ENCODE measurements at regions not wholly inside any gene's neighbourhood (a gene's known extent, or its start where the extent isn't known, plus 50 kb on each side); places are given as distances from the start of the nearest gene placed in this dataset.

DNA sequence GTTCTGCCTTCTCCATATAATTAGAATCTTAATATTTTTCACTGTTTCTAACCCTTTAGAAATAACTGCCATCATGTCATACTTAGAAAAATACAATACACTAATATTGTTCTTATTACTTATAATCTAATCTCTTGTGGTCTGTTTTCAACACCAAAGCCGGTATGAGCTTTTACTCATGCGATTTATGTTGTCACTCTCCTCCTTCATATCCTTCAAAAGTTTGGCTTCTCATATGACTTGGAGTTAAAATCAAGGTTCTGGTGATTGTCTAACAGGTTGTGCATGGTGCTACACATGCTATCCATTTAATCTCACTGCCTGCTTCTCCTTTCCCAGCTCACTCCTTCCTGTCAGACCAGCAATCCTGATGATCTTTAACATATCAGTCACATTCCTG lies 1392.9 kb downstream of the ARAP2 start:
- no peak overlapping the region for H3K4me3 Mint-ChIP-seq
- no peaks in the 10 kb centered on the region for H3K9me3 Mint-ChIP-seq
- H3K36me3 Mint-ChIP-seq (ENCODE audit: low read depth) = no peaks in the 10 kb centered on the region
- H3K27ac Mint-ChIP-seq = no peak overlapping the region
- TF ChIP-seq, protein P1, sequence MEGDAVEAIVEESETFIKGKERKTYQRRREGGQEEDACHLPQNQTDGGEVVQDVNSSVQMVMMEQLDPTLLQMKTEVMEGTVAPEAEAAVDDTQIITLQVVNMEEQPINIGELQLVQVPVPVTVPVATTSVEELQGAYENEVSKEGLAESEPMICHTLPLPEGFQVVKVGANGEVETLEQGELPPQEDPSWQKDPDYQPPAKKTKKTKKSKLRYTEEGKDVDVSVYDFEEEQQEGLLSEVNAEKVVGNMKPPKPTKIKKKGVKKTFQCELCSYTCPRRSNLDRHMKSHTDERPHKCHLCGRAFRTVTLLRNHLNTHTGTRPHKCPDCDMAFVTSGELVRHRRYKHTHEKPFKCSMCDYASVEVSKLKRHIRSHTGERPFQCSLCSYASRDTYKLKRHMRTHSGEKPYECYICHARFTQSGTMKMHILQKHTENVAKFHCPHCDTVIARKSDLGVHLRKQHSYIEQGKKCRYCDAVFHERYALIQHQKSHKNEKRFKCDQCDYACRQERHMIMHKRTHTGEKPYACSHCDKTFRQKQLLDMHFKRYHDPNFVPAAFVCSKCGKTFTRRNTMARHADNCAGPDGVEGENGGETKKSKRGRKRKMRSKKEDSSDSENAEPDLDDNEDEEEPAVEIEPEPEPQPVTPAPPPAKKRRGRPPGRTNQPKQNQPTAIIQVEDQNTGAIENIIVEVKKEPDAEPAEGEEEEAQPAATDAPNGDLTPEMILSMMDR (IDR thresholded peaks at IDR 0.05; ENCODE audit: unreplicated experiment in 3 of 3) = no peak
- no peaks in the 10 kb centered on the region for H3K27me3 Mint-ChIP-seq (ENCODE audit: low read depth)
- H3K4me1 Mint-ChIP-seq = no peaks in the 10 kb centered on the region

DNA sequence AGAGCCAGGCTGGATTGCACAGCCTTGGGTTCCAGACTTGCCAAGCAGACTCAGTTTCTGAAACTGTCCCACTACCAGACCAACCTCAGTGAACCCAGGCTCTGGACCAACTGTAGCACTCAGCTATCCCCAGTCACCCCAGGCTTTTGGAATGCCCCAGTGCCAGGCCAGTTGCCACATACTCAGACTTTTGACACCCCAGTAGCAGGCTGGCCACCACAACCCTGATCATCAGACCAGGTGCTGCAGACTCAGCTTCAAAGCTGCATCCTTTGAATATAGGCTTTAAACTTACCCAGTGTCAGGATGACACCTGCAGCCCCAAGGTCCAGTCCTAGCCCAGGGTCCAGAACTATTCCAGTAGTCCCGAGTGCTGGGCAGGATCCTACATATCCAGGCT lies 1389.9 kb downstream of the ARAP2 start:
- H3K36me3 Mint-ChIP-seq (ENCODE audit: low read depth) = no peaks in the 10 kb centered on the region
- no peaks in the 10 kb centered on the region for H3K9me3 Mint-ChIP-seq
- H3K4me3 Mint-ChIP-seq = no peak overlapping the region
- no peaks in the 10 kb centered on the region for H3K4me1 Mint-ChIP-seq
- H3K27me3 Mint-ChIP-seq (ENCODE audit: low read depth) = no peaks in the 10 kb centered on the region
- no peak overlapping the region for H3K27ac Mint-ChIP-seq
- TF ChIP-seq, protein P1 (IDR thresholded peaks at IDR 0.05; ENCODE audit: unreplicated experiment in 3 of 3) = no peak

GRCh38 chr4:34861666-34862065 lies 1382.6 kb downstream of the ARAP2 start:
- H3K4me1 Mint-ChIP-seq = no peaks in the 10 kb centered on the region
- H3K9me3 Mint-ChIP-seq = no peaks in the 10 kb centered on the region
- no peaks in the 10 kb centered on the region for H3K27me3 Mint-ChIP-seq (ENCODE audit: low read depth)
- TF ChIP-seq, protein P1 (IDR thresholded peaks at IDR 0.05; ENCODE audit: unreplicated experiment in 3 of 3) = no peak
- H3K36me3 Mint-ChIP-seq (ENCODE audit: low read depth) = no peaks in the 10 kb centered on the region
- H3K27ac Mint-ChIP-seq = no peak overlapping the region
- no peak overlapping the region for H3K4me3 Mint-ChIP-seq

DNA sequence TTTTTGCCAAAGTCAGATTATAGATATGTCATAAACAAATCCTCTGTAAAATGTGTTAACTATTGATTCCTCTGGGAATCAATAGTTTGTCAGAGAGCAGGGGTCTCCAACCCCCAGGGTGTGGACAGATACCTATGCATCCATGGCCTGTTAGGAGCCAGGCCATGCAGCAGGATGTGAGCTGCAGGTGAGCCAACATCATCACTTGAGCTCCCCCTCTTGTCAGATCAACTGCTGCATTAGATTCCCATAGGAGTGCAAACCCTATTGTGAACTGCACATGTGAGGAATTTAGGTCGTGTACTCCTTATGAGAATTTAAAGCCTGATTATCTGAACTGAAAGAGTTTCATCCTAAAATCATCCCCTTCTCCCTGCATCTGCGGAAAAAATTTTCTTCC lies 1365.4 kb downstream of the ARAP2 start:
- Mint-ChIP-seq H3K4me1 (no peaks in the 10 kb centered on the region), H3K27me3 (ENCODE audit: low read depth) (no peaks in the 10 kb centered on the region), H3K4me3 (no peak overlapping the region)

GRCh38 chr4:34880246-34880645 lies 1364.1 kb downstream of the ARAP2 start:
- no peaks in the 10 kb centered on the region for H3K4me1 Mint-ChIP-seq
- H3K4me3 Mint-ChIP-seq = no peak overlapping the region
- no peak overlapping the region for H3K27ac Mint-ChIP-seq
- H3K36me3 Mint-ChIP-seq (ENCODE audit: low read depth) = no peaks in the 10 kb centered on the region
- H3K27me3 Mint-ChIP-seq (ENCODE audit: low read depth) = no peaks in the 10 kb centered on the region
- H3K9me3 Mint-ChIP-seq = peaks cover 12% of the 10 kb centered on the region
- TF ChIP-seq, protein P1 (IDR thresholded peaks at IDR 0.05; ENCODE audit: unreplicated experiment in 3 of 3) = no peak

More for the DNA sequence above, 1365.4 kb downstream of the ARAP2 start:
- Mint-ChIP-seq H3K27ac (no peak overlapping the region), H3K9me3 (peaks cover 25% of the 10 kb centered on the region), H3K36me3 (ENCODE audit: low read depth) (no peaks in the 10 kb centered on the region)
- TF ChIP-seq, protein P1 (IDR thresholded peaks at IDR 0.05; ENCODE audit: unreplicated experiment in 3 of 3) = no peak

- Mint-ChIP-seq H3K27ac (no peak overlapping the region), H3K4me3 (no peak overlapping the region), H3K4me1 (no peaks in the 10 kb centered on the region), H3K36me3 (ENCODE audit: low read depth) (no peaks in the 10 kb centered on the region), H3K27me3 (ENCODE audit: low read depth) (no peaks in the 10 kb centered on the region), H3K9me3 (no peaks in the 10 kb centered on the region)
- TF ChIP-seq, protein P1 (IDR thresholded peaks at IDR 0.05; ENCODE audit: unreplicated experiment in 3 of 3) = no peak
Measured at GRCh38 chr4:34891892-34892291, 1352.4 kb downstream of the ARAP2 start.

All from nephron (organoid).